ENCODE measurements at regions not wholly inside any gene's neighbourhood (a gene's known extent, or its start where the extent isn't known, plus 50 kb on each side); places are given as distances from the start of the nearest gene placed in this dataset.

DNA sequence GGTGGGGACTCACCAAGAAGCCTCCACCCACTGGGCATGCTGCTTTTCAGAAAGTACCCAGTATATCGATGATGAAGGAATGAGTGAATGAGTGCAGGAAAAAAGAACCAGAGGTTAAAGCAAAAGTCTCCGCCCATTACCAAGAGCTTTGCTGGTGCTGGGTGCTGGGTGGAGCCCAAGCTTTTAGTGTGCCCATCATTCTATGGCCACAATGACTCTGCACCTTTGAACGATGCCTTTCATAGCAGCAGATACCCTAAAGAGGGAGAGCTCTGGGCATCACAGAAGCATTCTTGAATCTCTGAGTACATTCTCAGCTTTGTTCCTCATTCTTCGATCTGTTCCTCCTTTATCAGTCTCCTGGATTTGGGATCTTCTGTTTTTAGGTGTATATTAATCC is 450.7 kb upstream of the CCL2 start:
- no CpG with 5 or more reads among the region's 4 CpGs for WGBS (ENCODE audit: insufficient coverage, insufficient read length)
- H3K36me3 ChIP-seq (ENCODE audit: control insufficient read depth, insufficient read depth, low read length): no peaks in the 10 kb centered on the region
- H3K9me3 ChIP-seq (ENCODE audit: control insufficient read depth, insufficient read depth, low read length): no peaks in the 10 kb centered on the region
- no peak overlapping the region for H3K4me3 ChIP-seq (ENCODE audit: low read length)
- H3K4me1 ChIP-seq (ENCODE audit: control insufficient read depth, insufficient read depth, low read length): peaks cover 1% of the 10 kb centered on the region
- DNase-seq (ENCODE audit: low read depth, low spot score): no peak
- no peaks in the 10 kb centered on the region for H3K27me3 ChIP-seq (ENCODE audit: control insufficient read depth, insufficient read depth, low read length)
- H3K27ac ChIP-seq (ENCODE audit: low read length): no peak overlapping the region

- no peak overlapping the region for H3K27ac ChIP-seq (ENCODE audit: low read length)
- H3K4me1 ChIP-seq (ENCODE audit: control insufficient read depth, insufficient read depth, low read length): peaks cover 1% of the 10 kb centered on the region
- H3K36me3 ChIP-seq (ENCODE audit: control insufficient read depth, insufficient read depth, low read length): no peaks in the 10 kb centered on the region
- no peaks in the 10 kb centered on the region for H3K27me3 ChIP-seq (ENCODE audit: control insufficient read depth, insufficient read depth, low read length)
- no peak overlapping the region for H3K4me3 ChIP-seq (ENCODE audit: low read length)
- no peak for DNase-seq (ENCODE audit: low read depth, low spot score)
- H3K9me3 ChIP-seq (ENCODE audit: control insufficient read depth, insufficient read depth, low read length): no peaks in the 10 kb centered on the region
Measured at GRCh38 chr17:33806631-33807030, 448.5 kb upstream of the CCL2 start.

DNA sequence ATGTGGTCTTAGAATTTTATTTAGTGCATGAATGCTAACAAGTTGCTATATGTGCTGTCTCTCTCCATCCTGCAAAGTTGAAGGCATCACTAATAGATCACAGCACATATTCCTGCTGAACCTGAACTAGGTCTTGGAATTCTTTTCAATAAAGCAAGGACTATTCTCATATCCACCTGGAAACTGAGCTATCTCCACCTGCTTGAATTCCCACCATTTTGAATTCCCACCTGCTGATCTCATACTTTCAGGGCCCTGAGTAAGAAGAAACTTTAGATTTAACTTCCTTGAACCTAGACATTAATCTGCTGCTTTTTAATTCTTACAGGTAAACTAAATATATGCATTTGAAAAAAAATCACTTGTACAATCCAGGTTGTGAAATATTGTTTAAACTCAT is 445.3 kb upstream of the CCL2 start:
- H3K4me1 ChIP-seq (ENCODE audit: control insufficient read depth, insufficient read depth, low read length): peaks cover 4% of the 10 kb centered on the region
- H3K9me3 ChIP-seq (ENCODE audit: control insufficient read depth, insufficient read depth, low read length): no peaks in the 10 kb centered on the region
- no peaks in the 10 kb centered on the region for H3K27me3 ChIP-seq (ENCODE audit: control insufficient read depth, insufficient read depth, low read length)
- DNase-seq (ENCODE audit: low read depth, low spot score): no peak
- H3K36me3 ChIP-seq (ENCODE audit: control insufficient read depth, insufficient read depth, low read length): no peaks in the 10 kb centered on the region
- no peak overlapping the region for H3K4me3 ChIP-seq (ENCODE audit: low read length)
- H3K27ac ChIP-seq (ENCODE audit: low read length): no peak overlapping the region

- no peak overlapping the region for H3K4me3 ChIP-seq (ENCODE audit: low read length)
- WGBS (ENCODE audit: insufficient coverage, insufficient read length): no CpG with 5 or more reads among the region's 7 CpGs
- no peaks in the 10 kb centered on the region for H3K36me3 ChIP-seq (ENCODE audit: control insufficient read depth, insufficient read depth, low read length)
- no peak for DNase-seq (ENCODE audit: low read depth, low spot score)
- peaks cover 4% of the 10 kb centered on the region for H3K4me1 ChIP-seq (ENCODE audit: control insufficient read depth, insufficient read depth, low read length)
- no peak overlapping the region for H3K27ac ChIP-seq (ENCODE audit: low read length)
- no peaks in the 10 kb centered on the region for H3K27me3 ChIP-seq (ENCODE audit: control insufficient read depth, insufficient read depth, low read length)
- no peaks in the 10 kb centered on the region for H3K9me3 ChIP-seq (ENCODE audit: control insufficient read depth, insufficient read depth, low read length)
Measured at GRCh38 chr17:33811004-33811760, 443.9 kb upstream of the CCL2 start.

- WGBS (ENCODE audit: insufficient coverage, insufficient read length): no CpG with 5 or more reads among the region's 4 CpGs
- Histone ChIP-seq H3K4me1 (ENCODE audit: control insufficient read depth, insufficient read depth, low read length) (peaks cover 4% of the 10 kb centered on the region; the same call in 1 of the 2 replicates), H3K36me3 (ENCODE audit: control insufficient read depth, insufficient read depth, low read length) (no peaks in the 10 kb centered on the region), H3K4me3 (ENCODE audit: low read length) (no peak overlapping the region), H3K27ac (ENCODE audit: low read length) (no peak overlapping the region), H3K9me3 (ENCODE audit: control insufficient read depth, insufficient read depth, low read length) (no peaks in the 10 kb centered on the region), H3K27me3 (ENCODE audit: control insufficient read depth, insufficient read depth, low read length) (no peaks in the 10 kb centered on the region)
- no peak for DNase-seq (ENCODE audit: low read depth, low spot score)
Measured at GRCh38 chr17:33811984-33812577, 443.0 kb upstream of the CCL2 start.

DNA sequence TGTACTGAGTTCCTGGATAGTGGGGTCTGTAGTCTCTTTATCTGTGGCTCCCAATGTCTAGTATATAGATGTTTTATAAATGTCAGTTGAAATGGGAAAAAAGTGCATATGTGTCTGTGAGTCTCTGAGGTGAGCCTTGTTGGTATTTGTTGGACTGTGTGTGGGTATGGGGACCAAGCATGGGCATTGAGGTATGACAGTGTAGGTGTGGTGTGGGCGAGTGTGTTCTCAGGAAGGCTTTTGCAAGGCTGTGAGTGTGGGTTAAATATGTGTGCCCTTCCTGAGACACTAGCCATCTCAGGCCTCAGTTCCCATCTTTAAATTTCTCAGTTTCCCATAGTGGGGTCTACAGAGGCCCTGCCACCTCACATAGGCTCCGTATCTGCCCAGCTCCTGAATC is 440.2 kb upstream of the CCL2 start:
- no CpG with 5 or more reads among the region's 2 CpGs for WGBS (ENCODE audit: insufficient coverage, insufficient read length)
- peaks cover 4% of the 10 kb centered on the region; the same call in 1 of the 2 replicates for H3K4me1 ChIP-seq (ENCODE audit: control insufficient read depth, insufficient read depth, low read length)
- H3K27me3 ChIP-seq (ENCODE audit: control insufficient read depth, insufficient read depth, low read length): no peaks in the 10 kb centered on the region

DNA sequence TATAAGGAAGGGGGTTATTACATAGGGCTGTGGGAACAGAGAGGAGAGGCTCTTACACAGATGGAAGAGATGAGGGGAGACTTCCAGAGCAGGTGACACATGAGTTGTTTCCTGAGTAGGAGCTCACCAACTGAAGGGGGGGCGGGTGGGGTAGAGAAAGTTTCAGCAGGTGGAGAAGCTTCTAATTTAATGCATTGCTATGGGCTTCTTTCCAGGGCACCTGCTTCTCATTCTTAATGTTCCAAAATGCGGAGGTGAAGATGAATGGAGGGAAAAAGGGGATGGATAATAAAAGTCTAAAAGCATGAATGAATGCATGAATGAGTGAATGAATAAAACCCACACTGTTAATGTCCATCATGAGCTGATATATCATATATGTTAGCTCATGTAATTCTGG is 439.0 kb upstream of the CCL2 start:
- no peak overlapping the region for H3K4me3 ChIP-seq (ENCODE audit: low read length)
- no peak overlapping the region for H3K27ac ChIP-seq (ENCODE audit: low read length)
- DNase-seq (ENCODE audit: low read depth, low spot score): no peak
- no peaks in the 10 kb centered on the region for H3K27me3 ChIP-seq (ENCODE audit: control insufficient read depth, insufficient read depth, low read length)
- no CpG with 5 or more reads among the region's 2 CpGs for WGBS (ENCODE audit: insufficient coverage, insufficient read length)
- H3K4me1 ChIP-seq (ENCODE audit: control insufficient read depth, insufficient read depth, low read length): peaks cover 4% of the 10 kb centered on the region; the same call in 1 of the 2 replicates
- no peaks in the 10 kb centered on the region for H3K36me3 ChIP-seq (ENCODE audit: control insufficient read depth, insufficient read depth, low read length)
- H3K9me3 ChIP-seq (ENCODE audit: control insufficient read depth, insufficient read depth, low read length): no peaks in the 10 kb centered on the region

More for the DNA sequence above, 440.2 kb upstream of the CCL2 start:
- no peaks in the 10 kb centered on the region for H3K9me3 ChIP-seq (ENCODE audit: control insufficient read depth, insufficient read depth, low read length)
- no peak overlapping the region for H3K27ac ChIP-seq (ENCODE audit: low read length)
- DNase-seq (ENCODE audit: low read depth, low spot score): no peak
- H3K4me3 ChIP-seq (ENCODE audit: low read length): no peak overlapping the region
- no peaks in the 10 kb centered on the region for H3K36me3 ChIP-seq (ENCODE audit: control insufficient read depth, insufficient read depth, low read length)

DNA sequence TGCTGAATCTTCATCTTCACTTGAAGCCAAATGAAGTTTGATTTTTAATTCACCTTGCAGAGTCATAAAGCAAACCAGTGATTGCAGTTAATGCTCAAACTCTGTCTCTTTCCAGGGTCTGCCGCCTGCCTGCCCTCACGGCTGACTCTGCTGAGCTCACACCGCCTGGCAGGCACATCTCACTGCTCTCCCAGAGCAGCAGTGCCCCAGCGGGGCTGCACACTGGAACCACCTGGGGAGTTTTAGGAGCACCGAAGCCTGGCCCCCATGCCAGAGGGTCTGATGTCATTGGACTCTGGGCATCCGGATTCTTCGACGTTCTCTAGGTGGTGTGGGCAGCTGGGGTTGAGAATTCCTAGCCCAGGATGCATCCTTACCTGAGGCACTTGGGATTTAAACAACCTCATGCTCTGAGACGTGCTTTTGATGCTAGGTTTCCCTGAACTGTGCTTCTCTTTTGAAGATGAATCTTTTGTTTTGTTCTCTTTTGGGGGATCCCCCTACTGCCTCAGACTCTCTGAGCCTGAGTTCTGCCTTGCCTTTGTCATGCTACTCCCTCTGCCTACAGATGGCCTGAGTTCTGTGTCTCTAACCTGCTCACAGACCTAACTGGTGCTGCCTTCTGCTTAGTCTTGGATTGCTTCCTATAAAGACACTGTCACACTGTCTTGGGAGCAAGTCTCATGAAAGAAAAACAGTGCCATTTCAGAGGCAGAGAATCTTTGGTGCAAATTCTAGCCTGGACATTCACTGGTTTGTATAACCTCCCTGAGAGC is 438.1 kb upstream of the CCL2 start:
- Histone ChIP-seq H3K4me1 (ENCODE audit: control insufficient read depth, insufficient read depth, low read length) (peaks cover 4% of the 10 kb centered on the region; the same call in 1 of the 2 replicates), H3K4me3 (ENCODE audit: low read length) (no peak overlapping the region; the same call in 1 of the 2 replicates), H3K27me3 (ENCODE audit: control insufficient read depth, insufficient read depth, low read length) (no peaks in the 10 kb centered on the region), H3K27ac (ENCODE audit: low read length) (no peak overlapping the region), H3K9me3 (ENCODE audit: control insufficient read depth, insufficient read depth, low read length) (no peaks in the 10 kb centered on the region), H3K36me3 (ENCODE audit: control insufficient read depth, insufficient read depth, low read length) (no peaks in the 10 kb centered on the region)
- WGBS (ENCODE audit: insufficient coverage, insufficient read length): no CpG with 5 or more reads among the region's 9 CpGs
- DNase-seq (ENCODE audit: low read depth, low spot score): no peak

- 0 out of 2 replicates have a peak, but pooled peaks cover 2% of the 10 kb centered on the region for H3K4me1 ChIP-seq (ENCODE audit: control insufficient read depth, insufficient read depth, low read length)
- WGBS (ENCODE audit: insufficient coverage, insufficient read length): no CpG with 5 or more reads among the region's 4 CpGs
- H3K9me3 ChIP-seq (ENCODE audit: control insufficient read depth, insufficient read depth, low read length): no peaks in the 10 kb centered on the region
- no peak overlapping the region for H3K4me3 ChIP-seq (ENCODE audit: low read length)
- no peak overlapping the region for H3K27ac ChIP-seq (ENCODE audit: low read length)
- H3K27me3 ChIP-seq (ENCODE audit: control insufficient read depth, insufficient read depth, low read length): no peaks in the 10 kb centered on the region
- DNase-seq (ENCODE audit: low read depth, low spot score): no peak
- H3K36me3 ChIP-seq (ENCODE audit: control insufficient read depth, insufficient read depth, low read length): no peaks in the 10 kb centered on the region
Measured at GRCh38 chr17:33819539-33819938, 435.5 kb upstream of the CCL2 start.

DNA sequence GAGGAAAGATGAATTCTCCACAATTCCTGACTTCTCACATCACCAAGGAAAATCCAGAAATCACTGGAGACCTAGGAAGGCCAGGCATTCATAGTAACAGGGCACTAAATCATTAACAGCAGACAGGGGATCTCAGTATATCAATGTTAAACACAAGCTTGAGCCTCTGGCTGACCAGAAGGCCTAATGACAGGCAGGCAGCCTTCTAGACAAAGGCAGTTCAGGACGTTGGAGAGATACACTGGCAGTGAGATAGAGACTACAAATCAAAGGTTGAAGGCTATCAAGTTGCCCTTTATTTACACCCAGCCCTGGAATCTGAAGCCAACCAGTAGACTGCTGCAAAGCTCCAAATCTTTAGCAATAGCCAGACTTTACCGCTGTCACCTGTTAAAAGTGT is 422.8 kb upstream of the CCL2 start:
- no CpG with 5 or more reads among the region's 2 CpGs for WGBS (ENCODE audit: insufficient coverage, insufficient read length)
- Histone ChIP-seq H3K27ac (ENCODE audit: low read length) (no peak overlapping the region), H3K27me3 (ENCODE audit: control insufficient read depth, insufficient read depth, low read length) (no peaks in the 10 kb centered on the region), H3K9me3 (ENCODE audit: control insufficient read depth, insufficient read depth, low read length) (no peaks in the 10 kb centered on the region), H3K4me3 (ENCODE audit: low read length) (no peak overlapping the region), H3K36me3 (ENCODE audit: control insufficient read depth, insufficient read depth, low read length) (no peaks in the 10 kb centered on the region), H3K4me1 (ENCODE audit: control insufficient read depth, insufficient read depth, low read length) (no peaks in the 10 kb centered on the region)
- DNase-seq (ENCODE audit: low read depth, low spot score): no peak

All from iPS DF 6.9 (cell line).